AG04450 (cell line): ENCODE measurements at regions not wholly inside any gene's neighbourhood (a gene's known extent, or its start where the extent isn't known, plus 50 kb on each side); places are given as distances from the start of the nearest gene placed in this dataset.

Source experiments
- CTCF ChIA-PET: fragments of 300-600, 350-600 bp; formaldehyde crosslinking; extraction: SDS; loops from one replicate; lab custom pipeline; 2022; ENCODE audit warnings: antibody characterized with exemption, inconsistent platforms; lab: Charles Lee
- POLR2A ChIA-PET: fragments of 350-600 bp; formaldehyde crosslinking; extraction: SDS; loops from one replicate; lab custom pipeline; 2021; ENCODE audit warnings: antibody characterized with exemption, inconsistent platforms; lab: Yijun Ruan, JAX
- DNase-seq: peaks from one replicate; pipeline ENCODE4 v3.0.0-alpha.2; 2011; ENCODE audit warnings: low read depth, low spot score
- H3K27ac ChIP-seq: one replicate; pipeline ENCODE4 v1.5.1; 2012; ENCODE audit warnings: low read depth, low read length, control low read depth
- H3K27me3 ChIP-seq: one replicate; pipeline ENCODE4 v1.6.0; 2012; ENCODE audit warnings: low read length; ENCODE audit not compliant: control insufficient read depth, insufficient read depth
- H3K4me3 ChIP-seq: 2 replicates; pipeline ENCODE4 v1.5.1; 2011; ENCODE audit warnings: mild to moderate bottlenecking, low read depth, low read length, control low read depth
- H3K9me3 ChIP-seq: 2 replicates; pipeline ENCODE4 v1.5.1; 2012; ENCODE audit warnings: low read length; ENCODE audit not compliant: control insufficient read depth, insufficient read depth
- CTCF ChIP-seq: IDR thresholded peaks from 2 replicates; pipeline ENCODE4 v1.5.1; 2011; ENCODE audit warnings: low read depth, low read length, control low read depth, inconsistent platforms

DNA sequence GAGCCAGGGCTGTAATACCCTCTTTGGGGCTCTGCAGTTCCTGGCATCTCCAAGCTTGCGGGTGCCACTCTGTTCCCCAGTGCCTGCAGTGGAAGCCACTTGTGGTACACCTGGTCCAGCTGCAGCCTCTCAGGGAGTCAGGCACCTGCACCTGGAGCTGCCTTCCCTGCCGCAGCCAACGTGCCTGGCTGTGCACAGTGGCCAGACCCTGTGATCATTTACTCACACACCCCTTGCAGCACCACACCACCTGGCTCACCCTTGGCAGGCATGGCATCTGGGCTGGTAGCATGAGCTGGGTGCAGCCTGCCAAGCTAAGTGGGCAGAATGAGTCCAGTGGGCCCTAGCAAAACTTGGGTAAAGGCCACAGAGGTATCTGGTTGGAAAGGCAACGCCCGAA is 51.1 kb upstream of the NTPCR start:
- ChIA-PET POLR2A (interaction anchor here (0.6 kb wide), 1 partner anchor 326 kb away, joined by 12 read pairs; no protein-coding TSS in a partner anchor), CTCF (interaction anchor here (0.9 kb wide), 1 partner anchor 19 kb away, joined by 3 read pairs; no protein-coding TSS in a partner anchor)
- Histone ChIP-seq H3K27ac (no peak overlapping the region), H3K27me3 (peaks cover 4% of the 10 kb centered on the region), H3K9me3 (peaks cover 8% of the 10 kb centered on the region), H3K4me3 (no peak overlapping the region)
- no peak for DNase-seq
- no peak for TF ChIP-seq CTCF

DNA sequence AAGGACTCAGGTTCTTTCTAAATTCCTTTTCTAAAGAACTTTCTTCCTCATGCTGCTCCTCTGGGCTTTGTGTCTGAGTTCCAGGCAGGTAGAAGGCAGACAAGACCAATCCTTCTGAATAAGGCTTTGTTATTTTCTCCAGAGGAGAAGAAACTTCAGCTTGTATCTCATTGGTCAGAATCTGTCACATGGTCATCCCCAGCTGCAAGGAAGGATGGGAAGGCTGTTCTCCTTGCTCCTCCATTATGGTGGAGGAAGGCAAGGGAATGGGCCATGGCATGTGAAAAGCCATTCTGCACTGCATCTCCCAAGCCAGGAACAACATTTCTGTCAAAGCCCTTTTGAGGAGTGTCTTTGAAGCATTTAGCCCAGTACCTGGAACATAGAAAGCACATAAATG is 50.6 kb upstream of the NTPCR start:
- Histone ChIP-seq H3K27me3 (peaks cover 4% of the 10 kb centered on the region), H3K27ac (no peak overlapping the region), H3K9me3 (peaks cover 4% of the 10 kb centered on the region; the same call in 1 of the 2 replicates), H3K4me3 (no peak overlapping the region)
- ChIA-PET POLR2A (interaction anchor here (0.6 kb wide), 1 partner anchor 325 kb away, joined by 12 read pairs; no protein-coding TSS in a partner anchor), CTCF (no interaction called here)
- no peak for DNase-seq
- TF ChIP-seq CTCF, result no peak
